ENCODE measurements at regions not wholly inside any gene's neighbourhood (a gene's known extent, or its start where the extent isn't known, plus 50 kb on each side); places are given as distances from the start of the nearest gene placed in this dataset.
"Not testable (repeated sequence)": the region's sequence is repeated elsewhere in the genome, so short reads cannot be mapped to it uniquely, and the experiment has no call there.

DNA sequence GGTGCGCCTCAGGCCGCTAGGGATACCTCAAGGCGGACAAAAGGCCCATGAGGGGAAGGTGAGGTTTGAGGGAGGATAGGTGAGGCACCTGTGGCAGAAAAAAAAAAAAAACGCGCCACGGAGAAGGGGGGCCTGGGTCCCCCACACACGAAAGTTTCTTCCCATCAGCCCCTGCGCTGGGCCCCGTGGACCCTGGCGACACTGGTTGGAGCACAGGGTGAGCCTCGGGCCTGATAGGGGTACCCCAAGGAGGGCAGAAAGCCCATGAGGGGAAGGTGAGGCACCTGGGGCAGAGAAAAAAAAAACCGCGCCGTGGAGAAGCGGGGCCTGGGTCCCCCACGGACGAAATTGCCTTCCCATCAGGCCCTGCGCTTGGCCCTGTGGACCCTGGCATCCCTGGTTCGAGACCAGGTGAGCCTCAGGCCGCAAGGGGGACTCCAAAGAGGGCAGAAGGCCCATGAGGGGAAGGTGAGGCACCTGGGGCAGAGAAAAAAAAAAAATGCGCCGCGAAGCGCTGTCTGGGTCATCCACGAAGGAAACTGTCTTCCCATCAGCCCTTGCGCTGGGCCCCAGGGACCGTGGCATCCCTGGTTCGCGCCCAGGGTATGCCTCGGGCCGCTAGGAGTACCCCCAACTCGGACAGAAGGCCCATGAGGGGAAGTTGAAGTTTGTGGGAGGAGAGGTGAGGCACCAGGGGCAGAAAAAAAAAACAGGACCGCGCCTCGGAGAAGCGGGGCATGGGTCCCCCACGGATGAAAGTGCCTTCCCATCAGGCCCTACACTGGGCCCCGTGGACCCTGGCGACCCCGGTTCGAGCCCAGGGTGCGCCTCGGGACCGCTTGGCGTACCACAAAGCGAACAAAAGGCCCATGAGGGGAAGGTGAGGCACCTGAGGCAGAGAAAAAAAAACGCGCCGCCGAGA, 226.2 kb downstream of the CCDC74A start:
- no peak overlapping the region for H2AFZ ChIP-seq (ENCODE audit: low read length)
- H3K79me2 ChIP-seq (ENCODE audit: insufficient read depth, low read length) = no peaks in the 10 kb centered on the region
- TF ChIP-seq, protein P1, sequence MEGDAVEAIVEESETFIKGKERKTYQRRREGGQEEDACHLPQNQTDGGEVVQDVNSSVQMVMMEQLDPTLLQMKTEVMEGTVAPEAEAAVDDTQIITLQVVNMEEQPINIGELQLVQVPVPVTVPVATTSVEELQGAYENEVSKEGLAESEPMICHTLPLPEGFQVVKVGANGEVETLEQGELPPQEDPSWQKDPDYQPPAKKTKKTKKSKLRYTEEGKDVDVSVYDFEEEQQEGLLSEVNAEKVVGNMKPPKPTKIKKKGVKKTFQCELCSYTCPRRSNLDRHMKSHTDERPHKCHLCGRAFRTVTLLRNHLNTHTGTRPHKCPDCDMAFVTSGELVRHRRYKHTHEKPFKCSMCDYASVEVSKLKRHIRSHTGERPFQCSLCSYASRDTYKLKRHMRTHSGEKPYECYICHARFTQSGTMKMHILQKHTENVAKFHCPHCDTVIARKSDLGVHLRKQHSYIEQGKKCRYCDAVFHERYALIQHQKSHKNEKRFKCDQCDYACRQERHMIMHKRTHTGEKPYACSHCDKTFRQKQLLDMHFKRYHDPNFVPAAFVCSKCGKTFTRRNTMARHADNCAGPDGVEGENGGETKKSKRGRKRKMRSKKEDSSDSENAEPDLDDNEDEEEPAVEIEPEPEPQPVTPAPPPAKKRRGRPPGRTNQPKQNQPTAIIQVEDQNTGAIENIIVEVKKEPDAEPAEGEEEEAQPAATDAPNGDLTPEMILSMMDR (IDR thresholded peaks at IDR 0.05; ENCODE audit: extremely low read depth, low read depth, low read length) = no peak
- H4K20me1 ChIP-seq (ENCODE audit: insufficient read depth, low read length) = no peaks in the 10 kb centered on the region
- no peaks in the 10 kb centered on the region for H3K36me3 ChIP-seq (ENCODE audit: insufficient read depth, low read length)
- H3K27ac ChIP-seq (ENCODE audit: low read depth, low read length) = no peak overlapping the region
- no peaks in the 10 kb centered on the region for H3K9me3 ChIP-seq (ENCODE audit: low read depth, low read length)
- no peak overlapping the region for H3K4me3 ChIP-seq (ENCODE audit: insufficient read depth, low read length)
- H3K4me1 ChIP-seq (ENCODE audit: insufficient read depth, low read length) = no peaks in the 10 kb centered on the region
- no peak overlapping the region for H3K4me2 ChIP-seq (ENCODE audit: insufficient read depth, low read length)
- DNase-seq (ENCODE audit: insufficient read length, low spot score, missing footprints) = no peak
- no peaks in the 10 kb centered on the region for H3K27me3 ChIP-seq (ENCODE audit: insufficient read depth, low read length)

DNA sequence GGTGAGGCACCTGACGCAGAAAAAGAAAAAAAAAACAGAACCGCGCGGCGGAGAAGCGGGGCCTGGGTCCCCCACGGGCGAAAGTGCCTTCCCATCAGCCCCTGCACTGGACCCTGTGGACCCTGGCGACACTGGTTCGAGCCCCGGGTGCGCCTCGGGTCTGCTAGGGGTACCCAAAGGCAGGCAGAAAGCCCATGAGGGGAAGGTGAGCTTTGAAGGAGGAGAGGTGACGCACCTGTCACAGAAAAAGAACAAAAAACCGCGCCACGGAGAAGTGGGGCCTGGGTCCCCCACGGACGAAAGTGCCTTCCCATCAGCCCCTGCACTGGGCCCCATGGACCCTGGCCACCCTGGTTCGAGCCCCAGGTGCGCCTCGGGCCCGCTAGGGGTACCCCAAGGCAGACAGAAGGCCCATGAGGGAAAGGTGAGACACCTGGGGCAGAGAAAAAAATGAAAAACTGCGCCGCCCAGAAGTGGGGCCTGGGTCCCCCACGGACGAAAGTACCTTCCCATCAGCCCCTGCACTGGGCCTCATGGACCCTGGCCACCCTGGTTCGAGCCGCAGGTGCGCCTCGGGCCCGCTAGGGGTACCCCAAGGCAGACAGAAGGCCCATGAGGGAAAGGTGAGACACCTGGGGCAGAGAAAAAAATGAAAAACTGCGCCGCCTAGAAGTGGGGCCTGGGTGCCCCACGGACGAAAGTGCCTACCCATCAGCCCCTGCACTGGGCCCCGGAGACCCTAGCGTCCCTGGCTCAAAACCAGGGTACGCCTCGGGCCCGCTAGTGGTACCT, 227.4 kb downstream of the CCDC74A start:
- no peak for DNase-seq (ENCODE audit: insufficient read length, low spot score, missing footprints)
- TF ChIP-seq, protein P1 (IDR thresholded peaks at IDR 0.05; ENCODE audit: extremely low read depth, low read depth, low read length) = no peak
- Histone ChIP-seq H3K4me2 (ENCODE audit: insufficient read depth, low read length) (no peak overlapping the region), H3K9me3 (ENCODE audit: low read depth, low read length) (no peaks in the 10 kb centered on the region), H3K4me3 (ENCODE audit: insufficient read depth, low read length) (no peak overlapping the region), H3K4me1 (ENCODE audit: insufficient read depth, low read length) (no peaks in the 10 kb centered on the region), H2AFZ (ENCODE audit: low read length) (no peak overlapping the region), H3K36me3 (ENCODE audit: insufficient read depth, low read length) (no peaks in the 10 kb centered on the region), H3K27ac (ENCODE audit: low read depth, low read length) (no peak overlapping the region), H3K79me2 (ENCODE audit: insufficient read depth, low read length) (no peaks in the 10 kb centered on the region), H4K20me1 (ENCODE audit: insufficient read depth, low read length) (no peaks in the 10 kb centered on the region), H3K27me3 (ENCODE audit: insufficient read depth, low read length) (no peaks in the 10 kb centered on the region)

DNA sequence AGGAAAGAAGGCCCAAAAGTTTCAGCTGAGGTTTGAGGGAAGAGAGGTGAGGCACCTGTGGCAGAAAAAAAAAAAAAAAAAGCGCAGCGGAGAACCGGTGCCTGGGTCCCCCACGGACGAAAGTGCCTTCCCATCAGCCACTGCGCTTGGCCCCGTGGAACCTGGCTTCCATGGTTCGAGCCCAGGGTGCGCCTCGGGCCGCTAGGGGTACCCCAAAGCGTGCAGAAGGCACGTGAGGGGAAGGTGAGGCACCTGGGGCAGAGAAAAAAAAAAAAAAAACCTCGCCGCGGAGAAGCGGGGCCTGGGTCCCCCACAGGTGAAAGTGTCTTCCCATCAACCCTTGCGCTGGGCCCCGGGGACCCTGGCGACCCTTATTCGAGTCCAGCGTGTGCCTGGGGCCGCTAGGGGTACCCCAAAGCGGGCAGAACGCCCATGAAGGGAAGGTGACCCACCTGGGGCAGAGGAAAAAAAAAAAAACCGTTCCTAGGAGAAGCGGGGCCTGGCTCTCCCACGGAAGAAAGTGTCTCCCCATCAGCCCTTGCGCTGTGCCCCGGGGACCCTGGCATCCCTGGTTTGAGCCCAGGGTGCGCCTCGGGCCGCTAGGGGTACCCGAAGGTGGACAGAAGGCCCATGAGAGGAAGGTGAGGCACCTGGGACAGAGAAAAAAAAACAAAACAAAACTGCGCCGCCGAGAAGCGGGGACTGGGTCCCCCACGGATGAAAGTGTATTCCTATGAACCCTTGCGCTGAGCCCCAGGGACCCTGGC, 228.6 kb downstream of the CCDC74A start:
- Histone ChIP-seq H3K27me3 (ENCODE audit: insufficient read depth, low read length) (no peaks in the 10 kb centered on the region), H3K36me3 (ENCODE audit: insufficient read depth, low read length) (no peaks in the 10 kb centered on the region), H2AFZ (ENCODE audit: low read length) (no peak overlapping the region), H4K20me1 (ENCODE audit: insufficient read depth, low read length) (no peaks in the 10 kb centered on the region), H3K4me2 (ENCODE audit: insufficient read depth, low read length) (no peak overlapping the region), H3K4me3 (ENCODE audit: insufficient read depth, low read length) (no peak overlapping the region), H3K79me2 (ENCODE audit: insufficient read depth, low read length) (no peaks in the 10 kb centered on the region), H3K27ac (ENCODE audit: low read depth, low read length) (no peak overlapping the region), H3K4me1 (ENCODE audit: insufficient read depth, low read length) (no peaks in the 10 kb centered on the region), H3K9me3 (ENCODE audit: low read depth, low read length) (no peaks in the 10 kb centered on the region)
- TF ChIP-seq, protein P1 (IDR thresholded peaks at IDR 0.05; ENCODE audit: extremely low read depth, low read depth, low read length) = no peak
- DNase-seq (ENCODE audit: insufficient read length, low spot score, missing footprints) = no peak

DNA sequence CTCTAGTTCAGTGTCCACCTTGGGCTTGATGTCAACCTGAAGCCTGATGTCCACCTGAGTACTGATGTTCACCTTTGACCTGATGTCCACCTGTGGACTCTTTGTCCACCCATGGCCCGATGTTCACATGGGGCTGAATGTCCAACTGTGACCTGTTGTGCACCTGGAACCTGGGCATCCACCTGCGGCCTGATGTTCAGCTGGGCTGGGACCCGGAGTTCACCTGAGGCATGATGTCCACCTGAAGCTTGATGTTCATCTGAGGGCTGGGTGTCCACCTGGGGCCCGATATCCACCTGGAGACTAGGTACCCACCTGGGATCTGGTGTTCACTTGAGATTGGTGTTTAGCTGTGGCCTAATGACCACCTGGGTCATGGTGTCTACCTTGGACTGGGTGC, 231.3 kb downstream of the CCDC74A start:
- not testable (repeated sequence) for H3K36me3 ChIP-seq (ENCODE audit: insufficient read depth, low read length); H3K79me2 ChIP-seq (ENCODE audit: insufficient read depth, low read length); H3K27ac ChIP-seq (ENCODE audit: low read depth, low read length); H3K27me3 ChIP-seq (ENCODE audit: insufficient read depth, low read length); H4K20me1 ChIP-seq (ENCODE audit: insufficient read depth, low read length); H3K4me1 ChIP-seq (ENCODE audit: insufficient read depth, low read length); H3K4me3 ChIP-seq (ENCODE audit: insufficient read depth, low read length); H3K9me3 ChIP-seq (ENCODE audit: low read depth, low read length); DNase-seq (ENCODE audit: insufficient read length, low spot score, missing footprints); H3K4me2 ChIP-seq (ENCODE audit: insufficient read depth, low read length); H2AFZ ChIP-seq (ENCODE audit: low read length)

DNA sequence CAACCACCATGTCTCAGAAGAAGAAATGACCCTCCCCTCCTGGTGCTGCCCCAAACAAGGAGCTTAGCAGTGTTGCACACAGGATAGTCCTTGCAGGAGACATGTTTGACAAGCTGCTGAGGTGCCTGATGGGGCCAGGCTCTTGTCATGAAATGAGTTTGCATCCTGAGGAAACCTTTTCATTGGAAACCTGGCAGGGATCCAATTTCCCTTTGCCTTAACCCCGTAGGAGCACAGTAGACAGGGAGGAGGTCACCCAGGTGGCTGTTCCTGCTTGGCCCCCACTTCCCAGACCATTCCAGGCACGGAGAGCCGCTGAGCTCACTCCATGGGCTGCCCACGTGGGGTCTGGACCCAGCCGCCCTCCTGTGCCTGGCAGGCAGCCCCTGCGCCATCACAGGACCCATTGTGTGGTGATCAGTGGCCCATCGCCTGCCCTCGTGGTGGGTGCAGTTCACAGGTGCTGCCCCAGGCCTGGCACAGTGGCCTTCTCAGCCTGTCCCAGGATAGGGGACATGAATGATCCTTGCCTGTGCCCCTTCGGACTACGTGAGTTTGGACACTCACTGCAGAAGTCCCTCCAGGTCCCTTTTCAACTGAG, 247.4 kb downstream of the CCDC74A start:
- not testable (repeated sequence) for H3K27me3 ChIP-seq (ENCODE audit: insufficient read depth, low read length); H3K27ac ChIP-seq (ENCODE audit: low read depth, low read length); H3K4me3 ChIP-seq (ENCODE audit: insufficient read depth, low read length); DNase-seq (ENCODE audit: insufficient read length, low spot score, missing footprints); H3K4me1 ChIP-seq (ENCODE audit: insufficient read depth, low read length); H3K4me2 ChIP-seq (ENCODE audit: insufficient read depth, low read length); H4K20me1 ChIP-seq (ENCODE audit: insufficient read depth, low read length); H2AFZ ChIP-seq (ENCODE audit: low read length); H3K36me3 ChIP-seq (ENCODE audit: insufficient read depth, low read length); H3K9me3 ChIP-seq (ENCODE audit: low read depth, low read length); H3K79me2 ChIP-seq (ENCODE audit: insufficient read depth, low read length)
